HG02759 (cell line): ENCODE measurements at regions not wholly inside any gene's neighbourhood (a gene's known extent, or its start where the extent isn't known, plus 50 kb on each side); places are given as distances from the start of the nearest gene placed in this dataset.

ENCODE experiments used
- ATAC-seq: cut with Tn5 transposase; IDR thresholded peaks from one replicate; pipeline ENCODE4 v1.9.1; 2021; ENCODE audit warnings: mild to moderate bottlenecking, moderate library complexity; ENCODE audit not compliant: unreplicated experiment

DNA sequence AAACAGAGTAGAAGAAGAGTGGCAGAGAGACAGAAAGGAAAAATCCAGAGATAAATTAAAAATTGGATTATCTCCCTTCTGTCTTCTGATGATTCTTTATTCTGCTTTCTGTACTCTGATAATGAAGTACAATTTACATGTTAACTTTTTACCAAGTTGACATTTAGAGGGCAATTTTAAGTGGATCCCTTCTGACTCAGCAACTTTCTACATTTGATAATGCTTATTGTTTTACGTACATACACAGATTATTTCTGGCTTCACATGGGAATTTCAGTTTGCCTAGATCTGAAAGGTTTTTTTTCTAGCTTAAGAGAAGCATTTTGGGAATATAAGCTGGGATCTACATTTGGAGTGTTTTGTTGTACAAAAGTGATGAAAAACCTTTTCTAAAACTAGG is 491.3 kb downstream of the OTOL1 start:
- no peak for ATAC-seq

DNA sequence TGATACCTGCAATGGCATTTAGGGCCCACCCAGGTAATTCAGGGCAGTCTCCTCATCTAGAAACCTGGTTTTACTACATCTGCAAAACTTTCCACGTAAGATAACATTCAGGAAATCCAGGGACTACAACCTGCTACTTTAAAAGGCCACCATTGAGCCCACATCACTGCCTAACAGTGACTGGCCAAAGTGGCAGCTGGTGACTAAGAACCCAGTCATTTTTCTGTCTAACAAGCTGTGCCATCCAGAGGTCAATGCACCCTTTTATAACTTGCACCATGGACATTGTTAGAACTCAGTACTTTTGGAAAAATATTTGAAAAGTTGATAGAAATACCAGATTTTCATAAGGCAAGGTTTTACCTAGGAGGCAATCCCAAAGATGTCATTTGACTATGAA is 492.4 kb downstream of the OTOL1 start:
- ATAC-seq: no peak

- ATAC-seq: no peak
Observed at GRCh38 chr3:161990036-161990435, 493.4 kb downstream of the OTOL1 start.

DNA sequence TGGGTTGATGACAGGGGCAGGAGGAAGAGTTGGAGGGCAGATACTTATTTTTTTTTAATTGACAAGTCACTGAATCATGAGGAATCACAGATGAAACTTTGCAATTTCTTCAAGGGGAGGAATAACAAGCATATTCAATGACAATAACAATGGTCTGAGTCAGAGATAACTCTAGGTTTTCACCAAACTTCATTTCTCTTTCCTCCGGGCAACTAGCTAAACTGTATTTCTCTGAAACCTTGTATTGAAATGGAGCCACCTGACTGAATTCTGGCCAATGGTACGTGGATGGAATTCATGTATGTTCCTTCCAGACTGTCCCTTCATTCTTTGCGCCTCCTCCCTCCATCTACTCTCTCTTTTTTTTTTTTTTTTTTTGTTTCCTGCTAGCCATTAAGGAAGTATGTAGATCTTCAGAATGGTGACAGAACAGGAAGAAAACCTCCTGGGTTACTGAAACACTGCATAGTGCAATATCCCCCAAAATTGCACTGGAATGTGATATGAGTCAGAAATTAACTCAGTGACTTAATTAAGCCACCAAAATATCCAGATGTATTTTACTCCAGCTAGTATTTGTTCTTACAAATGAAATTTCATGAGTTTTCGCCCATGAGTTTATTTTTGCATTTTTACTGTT is 495.4 kb downstream of the OTOL1 start:
- ATAC-seq: no peak

DNA sequence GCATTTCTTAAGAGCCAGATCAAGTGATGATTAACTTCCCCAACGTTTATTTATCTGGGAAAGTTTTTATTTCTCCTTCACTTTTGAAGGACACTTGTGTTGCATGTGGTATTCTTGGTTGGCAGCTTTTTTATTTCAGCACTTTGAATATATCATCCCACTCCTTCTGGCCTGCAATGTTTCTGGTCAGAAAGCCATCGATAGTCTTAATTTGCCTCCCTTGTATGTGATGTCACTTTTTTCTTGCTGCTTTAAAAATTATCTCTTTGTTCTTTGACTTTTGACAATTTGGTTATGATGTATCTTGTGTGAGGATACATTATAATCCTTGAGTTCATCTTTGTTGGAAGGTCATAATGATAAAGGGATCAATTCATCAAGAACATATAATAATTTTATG is 503.2 kb downstream of the OTOL1 start:
- no peak for ATAC-seq

- ATAC-seq: no peak
Observed at GRCh38 chr3:162007722-162008121, 511.1 kb downstream of the OTOL1 start.

DNA sequence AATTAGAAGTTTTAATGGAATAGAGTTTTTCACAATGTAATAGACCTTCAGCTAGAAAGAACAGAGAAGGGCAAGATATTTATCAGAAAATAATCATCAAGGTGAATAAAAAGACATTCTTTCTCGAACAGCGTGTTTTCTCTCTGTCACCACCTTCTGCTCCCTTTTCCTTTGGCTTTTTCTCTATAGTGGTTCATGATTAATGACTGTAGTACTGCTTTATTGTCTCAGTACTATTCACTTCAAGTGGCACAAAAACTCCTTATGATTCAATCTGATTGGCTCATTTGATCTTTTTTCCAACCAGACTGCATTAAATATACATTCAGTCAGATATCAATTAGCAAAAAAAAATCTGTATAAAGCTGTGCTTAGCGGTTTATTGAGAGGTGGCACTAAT is 516.0 kb downstream of the OTOL1 start:
- no peak for ATAC-seq

DNA sequence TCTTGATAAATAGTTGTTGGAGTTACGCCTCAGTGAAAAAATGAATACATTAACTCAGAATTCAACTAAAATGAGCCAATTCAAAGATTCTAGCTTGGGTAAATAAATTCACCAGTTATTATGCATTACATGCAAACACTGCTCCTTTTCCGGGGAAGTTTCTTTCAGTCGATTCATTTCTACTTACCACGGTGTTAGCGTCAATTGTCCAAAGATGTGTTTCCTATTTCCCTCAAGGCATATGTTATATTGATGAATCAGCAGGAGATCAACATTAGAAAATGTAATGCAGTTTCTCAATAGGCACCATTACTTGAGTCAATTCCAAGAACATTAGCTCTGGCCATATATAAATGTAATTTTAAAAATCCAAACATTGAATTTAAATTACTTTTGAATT is 517.7 kb downstream of the OTOL1 start:
- ATAC-seq: no peak

DNA sequence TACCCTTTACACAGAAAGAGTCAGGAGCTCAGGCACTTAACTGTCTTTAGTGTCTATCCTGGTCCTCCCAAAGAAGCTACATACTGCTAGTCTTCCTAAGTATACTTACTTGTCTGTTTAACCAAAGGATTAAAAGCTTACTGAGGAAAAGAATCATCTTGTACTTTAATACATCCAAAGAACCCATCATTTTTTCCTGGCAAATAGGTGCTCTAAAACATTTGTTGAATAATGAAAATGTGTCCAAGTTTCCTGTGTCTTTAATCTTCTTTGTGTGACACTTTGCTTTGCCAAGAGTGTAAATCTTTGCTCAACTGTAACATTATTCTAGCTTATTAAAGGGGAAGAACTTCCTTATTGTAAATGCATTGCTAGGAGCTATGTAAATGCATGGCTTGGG is 519.2 kb downstream of the OTOL1 start:
- ATAC-seq: no peak

- no peak for ATAC-seq
Observed at GRCh38 chr3:162019817-162020216, 523.2 kb downstream of the OTOL1 start.

DNA sequence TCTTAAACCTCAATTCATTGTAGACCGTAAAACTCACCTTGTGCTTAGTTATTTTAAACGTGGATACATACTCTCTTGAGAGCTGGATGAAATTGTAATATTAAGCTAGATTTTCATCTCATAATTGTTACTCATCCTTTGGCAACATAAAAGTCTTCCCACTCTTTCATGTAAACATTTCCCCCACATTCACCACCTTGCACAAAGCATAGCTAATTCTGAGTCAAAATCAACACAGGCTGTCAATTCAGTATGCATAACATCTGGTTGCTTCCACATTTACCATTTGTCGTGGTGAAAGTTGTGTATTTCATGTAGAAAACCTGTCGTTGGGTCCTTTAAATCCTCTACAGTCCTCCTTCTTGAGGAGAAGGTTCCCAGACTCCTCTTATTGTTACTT is 524.6 kb downstream of the OTOL1 start:
- ATAC-seq: no peak

- ATAC-seq: no peak
Observed at GRCh38 chr3:162022911-162023310, 526.3 kb downstream of the OTOL1 start.

DNA sequence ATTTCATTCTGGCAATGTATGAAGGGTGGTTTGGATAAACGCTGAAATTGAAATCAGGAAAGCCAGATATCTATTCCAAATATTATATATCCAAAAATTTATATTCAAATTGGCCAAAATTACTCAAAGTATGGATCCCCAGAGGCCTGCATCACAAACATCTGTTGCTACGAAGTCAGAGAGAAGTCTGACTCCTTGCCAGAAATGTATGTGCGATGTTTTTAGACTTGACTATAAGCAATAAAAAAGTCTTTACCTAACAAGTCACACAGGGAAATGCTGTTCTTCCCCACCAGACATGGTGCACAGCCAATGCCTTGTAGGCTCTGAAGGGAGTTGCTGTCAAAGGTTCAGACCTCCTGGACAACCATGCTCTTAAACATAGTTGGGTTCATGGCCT is 533.1 kb downstream of the OTOL1 start:
- ATAC-seq: no peak

GRCh38 chr3:162034368-162034767 is 537.8 kb downstream of the OTOL1 start:
- no peak for ATAC-seq

DNA sequence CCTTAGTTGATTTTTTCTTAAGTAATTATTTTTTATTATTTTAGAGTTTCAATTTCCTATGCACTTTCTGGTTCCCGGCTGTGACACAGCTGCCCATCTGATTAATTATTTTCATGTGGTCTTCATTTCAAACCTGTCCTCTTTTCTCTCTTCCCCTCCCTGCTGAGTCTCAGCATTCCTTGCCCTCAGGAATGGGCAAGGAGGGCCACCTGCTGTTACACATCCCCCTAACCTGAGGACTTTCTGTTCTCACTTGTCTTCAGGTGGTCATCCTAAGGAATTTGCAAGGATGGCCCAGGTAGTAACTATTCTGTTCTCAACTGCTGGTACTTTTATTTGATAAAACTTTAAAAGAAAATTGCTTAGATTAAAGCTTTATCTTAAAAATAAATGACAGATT is 545.0 kb downstream of the OTOL1 start:
- no peak for ATAC-seq

GRCh38 chr3:162052636-162053035 is 556.0 kb downstream of the OTOL1 start:
- no peak for ATAC-seq

- no peak for ATAC-seq
Observed at GRCh38 chr3:162072656-162073164, 576.1 kb downstream of the OTOL1 start.

GRCh38 chr3:162073422-162073975 is 576.9 kb downstream of the OTOL1 start:
- ATAC-seq: no peak

DNA sequence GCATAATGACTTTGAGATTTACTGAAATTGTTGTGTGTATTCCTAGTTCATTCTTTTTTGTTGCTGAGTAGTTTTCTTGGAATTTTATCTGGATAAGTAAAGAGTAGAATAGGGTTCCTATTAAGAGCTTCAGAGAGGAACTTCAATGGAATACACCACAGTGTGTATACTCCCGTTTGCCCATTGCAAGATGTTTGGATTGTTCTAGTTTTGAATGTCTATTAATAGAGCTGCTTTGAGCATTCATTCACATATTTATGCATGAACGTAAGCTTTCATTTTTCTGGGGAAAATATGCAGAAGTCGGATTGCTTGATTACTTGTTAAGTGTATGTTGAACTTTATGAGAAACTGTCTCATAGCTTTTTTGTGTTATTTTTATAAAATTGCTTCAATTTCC is 580.5 kb downstream of the OTOL1 start:
- ATAC-seq: no peak

DNA sequence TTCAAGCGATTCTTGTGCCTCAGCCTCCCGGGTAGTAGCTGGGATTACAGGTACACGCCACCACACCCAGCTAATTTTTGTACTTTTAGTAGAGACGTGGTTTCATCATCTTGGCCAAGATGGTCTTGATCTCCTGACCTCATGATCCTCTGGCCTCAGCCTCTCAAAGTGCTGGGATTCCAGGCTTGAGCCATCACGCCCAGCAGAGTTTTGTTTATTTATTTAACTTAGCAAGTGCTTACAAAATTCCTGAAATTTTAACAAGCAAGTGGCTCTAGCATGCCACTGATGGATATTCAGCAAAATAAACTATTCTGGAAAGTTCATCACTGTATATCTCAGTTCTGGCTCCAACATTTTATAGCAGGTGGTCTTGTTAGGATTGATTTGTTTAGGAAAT is 585.9 kb downstream of the OTOL1 start:
- ATAC-seq: no peak

DNA sequence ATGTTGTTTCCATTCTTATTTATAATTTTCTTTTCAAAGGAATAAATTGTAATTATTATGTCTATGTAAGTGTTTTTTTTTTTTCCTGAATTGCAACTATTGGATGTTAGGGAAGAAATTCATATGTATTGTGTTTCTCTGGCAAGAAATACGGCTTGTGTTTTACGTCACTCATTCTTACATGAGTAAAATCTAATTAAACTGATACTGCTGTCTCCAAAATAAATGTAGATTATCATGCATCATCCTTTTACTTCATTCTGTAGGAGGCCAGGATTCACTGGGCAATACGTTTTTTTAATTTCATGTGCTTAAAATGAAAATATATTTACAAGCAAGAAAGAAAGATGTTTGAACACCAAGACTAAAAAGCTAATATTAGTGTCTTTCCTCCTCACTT is 590.8 kb downstream of the OTOL1 start:
- ATAC-seq: no peak

DNA sequence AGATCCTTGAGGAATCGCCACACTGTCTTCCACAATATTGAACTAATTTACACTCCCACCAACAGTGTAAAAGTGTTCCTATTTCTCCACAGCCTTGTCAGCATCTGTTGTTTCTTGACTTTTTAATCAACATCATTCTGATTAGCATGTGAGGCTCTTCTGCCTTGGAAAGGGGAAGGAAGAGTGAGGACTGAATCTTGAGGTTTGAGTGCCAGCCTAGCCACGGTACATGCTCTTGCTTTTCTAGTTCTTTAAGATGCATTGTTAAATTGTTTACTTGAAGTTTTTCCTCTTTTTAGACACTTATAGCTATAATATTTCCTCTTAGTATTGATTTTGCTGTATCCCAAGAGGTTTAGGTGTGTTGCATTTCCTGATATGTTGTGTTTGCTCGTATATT is 596.1 kb downstream of the OTOL1 start:
- ATAC-seq: no peak

GRCh38 chr3:162094301-162094700 is 597.7 kb downstream of the OTOL1 start:
- ATAC-seq: no peak
